ENCODE measurements at regions not wholly inside any gene's neighbourhood (a gene's known extent, or its start where the extent isn't known, plus 50 kb on each side); places are given as distances from the start of the nearest gene placed in this dataset.

- no peak for FAIRE-seq
- intact Hi-C loops (cut with DNase I) = no loop called here
- WGBS, 2 donors = 86 to 98% methylated on average over 4 of the region's 4 CpGs
These were observed 57.5 kb upstream of the NT5E start for GRCh38 chr6:85392379-85392778.

GRCh38 chr6:85390775-85391174, 59.1 kb upstream of the NT5E start:
- H3K27ac ChIP-seq = no peak overlapping the region

More at GRCh38 chr6:85392379-85392778, 57.5 kb upstream of the NT5E start:
- TF ChIP-seq, protein P1, sequence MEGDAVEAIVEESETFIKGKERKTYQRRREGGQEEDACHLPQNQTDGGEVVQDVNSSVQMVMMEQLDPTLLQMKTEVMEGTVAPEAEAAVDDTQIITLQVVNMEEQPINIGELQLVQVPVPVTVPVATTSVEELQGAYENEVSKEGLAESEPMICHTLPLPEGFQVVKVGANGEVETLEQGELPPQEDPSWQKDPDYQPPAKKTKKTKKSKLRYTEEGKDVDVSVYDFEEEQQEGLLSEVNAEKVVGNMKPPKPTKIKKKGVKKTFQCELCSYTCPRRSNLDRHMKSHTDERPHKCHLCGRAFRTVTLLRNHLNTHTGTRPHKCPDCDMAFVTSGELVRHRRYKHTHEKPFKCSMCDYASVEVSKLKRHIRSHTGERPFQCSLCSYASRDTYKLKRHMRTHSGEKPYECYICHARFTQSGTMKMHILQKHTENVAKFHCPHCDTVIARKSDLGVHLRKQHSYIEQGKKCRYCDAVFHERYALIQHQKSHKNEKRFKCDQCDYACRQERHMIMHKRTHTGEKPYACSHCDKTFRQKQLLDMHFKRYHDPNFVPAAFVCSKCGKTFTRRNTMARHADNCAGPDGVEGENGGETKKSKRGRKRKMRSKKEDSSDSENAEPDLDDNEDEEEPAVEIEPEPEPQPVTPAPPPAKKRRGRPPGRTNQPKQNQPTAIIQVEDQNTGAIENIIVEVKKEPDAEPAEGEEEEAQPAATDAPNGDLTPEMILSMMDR (IDR thresholded peaks at IDR 0.05) = no peak
- peaks cover 5 to 13% (median 10%) of the 10 kb centered on the region in 3 donors for H3K4me1 ChIP-seq
- no peaks in the 10 kb centered on the region for H3K36me3 ChIP-seq
- ATAC-seq (no peak), DNase-seq (no peak)
- H3K27me3 ChIP-seq = no peaks in the 10 kb centered on the region
- no peak overlapping the region for H3K27ac ChIP-seq
- no peaks in the 10 kb centered on the region for H3K9me3 ChIP-seq
- H3K4me3 ChIP-seq = no peak overlapping the region

GRCh38 chr6:85390105-85390728, 59.7 kb upstream of the NT5E start:
- 14 to 18% methylated on average over 2 of the region's 2 CpGs for WGBS, 2 donors
- Histone ChIP-seq H3K4me3 (no peak overlapping the region), H3K27me3 (no peaks in the 10 kb centered on the region), H3K4me1 (peaks cover 5 to 13% (median 10%) of the 10 kb centered on the region in 3 donors), H3K27ac (no peak overlapping the region), H3K36me3 (no peaks in the 10 kb centered on the region), H3K9me3 (no peaks in the 10 kb centered on the region)
- ATAC-seq (peak; percentile 38 to 77 (median 58)), DNase-seq (no peak), FAIRE-seq (peak; percentile 54)
- intact Hi-C loops (cut with DNase I) = no loop called here
- TF ChIP-seq, protein P1 (IDR thresholded peaks at IDR 0.05) = no peak

More at GRCh38 chr6:85390775-85391174, 59.1 kb upstream of the NT5E start:
- H3K27me3 ChIP-seq = no peaks in the 10 kb centered on the region
- intact Hi-C loops (cut with DNase I) = no loop called here
- WGBS, 2 donors = 45 to 60% methylated on average over 1 of the region's 1 CpG
- DNase-seq (no peak), ATAC-seq (peak in 2 of 4 donors; percentile 36 to 57), FAIRE-seq (no peak)
- H3K4me3 ChIP-seq = no peak overlapping the region
- no peaks in the 10 kb centered on the region for H3K36me3 ChIP-seq
- TF ChIP-seq, protein P1 (IDR thresholded peaks at IDR 0.05) = no peak
- no peaks in the 10 kb centered on the region for H3K9me3 ChIP-seq
- peaks cover 5 to 13% (median 10%) of the 10 kb centered on the region in 3 donors for H3K4me1 ChIP-seq

DNA sequence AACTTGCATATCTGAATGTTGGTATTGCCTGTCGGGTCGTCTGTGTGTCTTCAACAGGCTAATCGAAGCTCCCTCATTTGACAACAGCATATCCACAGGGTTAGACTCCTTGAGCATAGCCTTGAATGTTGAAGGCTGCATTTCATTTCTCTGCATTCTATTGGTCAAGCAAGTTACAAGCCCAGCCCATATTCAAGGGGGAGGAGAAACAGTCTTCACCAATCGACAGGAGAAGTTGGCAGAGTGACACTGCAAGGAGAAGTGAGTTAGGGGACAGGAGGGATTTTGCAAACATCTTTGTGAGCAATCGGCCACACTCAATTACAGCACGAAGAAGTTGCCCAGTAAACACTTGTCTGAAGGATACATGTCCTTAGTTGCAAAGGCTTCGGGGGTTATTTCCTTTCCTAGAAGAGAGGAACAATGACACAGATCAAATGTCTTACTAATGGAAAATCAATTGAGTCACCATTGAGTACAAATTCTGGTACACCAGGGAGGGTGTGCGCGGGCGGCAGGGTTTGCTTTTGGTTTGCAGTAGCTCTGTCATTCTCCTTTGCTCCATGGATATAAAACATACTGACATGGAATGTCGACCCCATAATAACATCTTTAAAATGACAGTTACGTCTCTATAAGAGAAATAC, 60.6 kb upstream of the NT5E start:
- peak; percentile 60 to 71 (median 66) for ATAC-seq
- Histone ChIP-seq H3K4me1 (peaks cover 5 to 13% (median 10%) of the 10 kb centered on the region in 3 donors), H3K9me3 (no peaks in the 10 kb centered on the region), H3K27ac (no peak overlapping the region), H3K4me3 (no peak overlapping the region), H3K36me3 (no peaks in the 10 kb centered on the region), H3K27me3 (no peaks in the 10 kb centered on the region)
- no peak for DNase-seq
- 35 to 39% methylated on average over 12 of the region's 12 CpGs for WGBS, 2 donors
- FAIRE-seq = no peak
- intact Hi-C loops (cut with DNase I) = no loop called here
- TF ChIP-seq, protein P1 (IDR thresholded peaks at IDR 0.05) = no peak

DNA sequence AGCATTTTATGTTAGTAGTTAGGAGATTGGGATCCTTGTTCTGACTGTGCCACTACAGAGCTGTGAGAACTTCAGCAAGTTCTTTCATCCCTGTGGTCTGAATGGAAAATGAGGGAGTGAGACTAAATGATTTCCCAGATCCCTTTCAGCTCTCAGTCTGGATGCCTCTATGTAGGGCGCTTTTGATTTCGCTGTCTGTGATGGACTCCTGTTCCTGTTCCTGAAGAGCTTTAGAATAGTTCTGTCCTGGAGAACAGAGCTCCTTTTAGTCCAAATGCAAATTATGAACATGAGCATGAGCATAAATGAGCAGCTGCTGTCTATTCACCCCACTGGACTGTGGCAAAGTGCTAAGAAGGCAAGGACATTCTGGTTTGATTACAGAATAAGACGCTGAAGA, 61.4 kb upstream of the NT5E start:
- Histone ChIP-seq H3K9me3 (no peaks in the 10 kb centered on the region), H3K27me3 (no peaks in the 10 kb centered on the region), H3K36me3 (no peaks in the 10 kb centered on the region), H3K4me3 (no peak overlapping the region), H3K4me1 (peaks cover 5 to 13% (median 10%) of the 10 kb centered on the region in 3 donors), H3K27ac (no peak overlapping the region)
- intact Hi-C loops (cut with DNase I) = no loop called here
- ATAC-seq (no peak), DNase-seq (no peak), FAIRE-seq (no peak)
- WGBS, 2 donors = 88 to 95% methylated on average over 3 of the region's 3 CpGs
- TF ChIP-seq, protein P1 (IDR thresholded peaks at IDR 0.05) = no peak
